ENCODE measurements at regions not wholly inside any gene's neighbourhood (a gene's known extent, or its start where the extent isn't known, plus 50 kb on each side); places are given as distances from the start of the nearest gene placed in this dataset.

DNA sequence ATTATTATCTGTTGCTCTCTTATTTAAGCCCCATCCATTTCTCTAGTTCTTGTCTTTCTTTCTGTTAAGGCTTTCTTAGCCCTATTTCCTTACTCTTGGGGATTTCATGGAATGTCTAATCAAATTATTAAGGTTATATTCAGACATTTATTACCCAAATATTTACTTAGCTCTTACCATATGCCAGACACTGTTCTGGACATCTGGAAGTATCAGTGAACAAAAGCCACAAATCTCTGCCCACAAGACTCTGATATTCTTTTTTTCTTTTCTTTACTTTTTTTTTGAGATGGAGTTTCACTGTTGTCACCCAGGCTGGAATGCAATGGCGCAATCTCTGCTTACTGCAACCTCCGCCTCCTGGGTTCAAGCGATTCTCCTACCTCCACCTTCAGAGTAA, 74.3 kb upstream of the NBL1 start:
- intact Hi-C loops (cut with micrococcal nuclease; ENCODE audit: unreplicated experiment), result no loop called here
- no TSS peak for BruUV-seq (replicated peaks)
- Mint-ChIP-seq H3K9me3 (ENCODE audit: unreplicated experiment) (no peaks in the 10 kb centered on the region), H3K4me3 (ENCODE audit: unreplicated experiment) (no peak overlapping the region), H3K4me1 (ENCODE audit: low read depth, unreplicated experiment) (peaks cover 7% of the 10 kb centered on the region), H3K27ac (ENCODE audit: unreplicated experiment) (no peak overlapping the region), H3K27me3 (ENCODE audit: insufficient read depth, unreplicated experiment) (no peaks in the 10 kb centered on the region), H3K36me3 (ENCODE audit: insufficient read depth, unreplicated experiment) (no peaks in the 10 kb centered on the region)
- TF ChIP-seq, protein P1, sequence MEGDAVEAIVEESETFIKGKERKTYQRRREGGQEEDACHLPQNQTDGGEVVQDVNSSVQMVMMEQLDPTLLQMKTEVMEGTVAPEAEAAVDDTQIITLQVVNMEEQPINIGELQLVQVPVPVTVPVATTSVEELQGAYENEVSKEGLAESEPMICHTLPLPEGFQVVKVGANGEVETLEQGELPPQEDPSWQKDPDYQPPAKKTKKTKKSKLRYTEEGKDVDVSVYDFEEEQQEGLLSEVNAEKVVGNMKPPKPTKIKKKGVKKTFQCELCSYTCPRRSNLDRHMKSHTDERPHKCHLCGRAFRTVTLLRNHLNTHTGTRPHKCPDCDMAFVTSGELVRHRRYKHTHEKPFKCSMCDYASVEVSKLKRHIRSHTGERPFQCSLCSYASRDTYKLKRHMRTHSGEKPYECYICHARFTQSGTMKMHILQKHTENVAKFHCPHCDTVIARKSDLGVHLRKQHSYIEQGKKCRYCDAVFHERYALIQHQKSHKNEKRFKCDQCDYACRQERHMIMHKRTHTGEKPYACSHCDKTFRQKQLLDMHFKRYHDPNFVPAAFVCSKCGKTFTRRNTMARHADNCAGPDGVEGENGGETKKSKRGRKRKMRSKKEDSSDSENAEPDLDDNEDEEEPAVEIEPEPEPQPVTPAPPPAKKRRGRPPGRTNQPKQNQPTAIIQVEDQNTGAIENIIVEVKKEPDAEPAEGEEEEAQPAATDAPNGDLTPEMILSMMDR (IDR thresholded peaks at IDR 0.05; ENCODE audit: insufficient read depth in 1 of 2, low read depth in 1 of 2, low read length in 1 of 2, severe bottlenecking in 1 of 2, unreplicated experiment in 1 of 2), result no peak
- no peak overlapping the region for H3K4me3 ChIP-seq (ENCODE audit: low read depth, low read length)
- H3K4me1 ChIP-seq, result no peaks in the 10 kb centered on the region
- H3K9me3 ChIP-seq, result no peaks in the 10 kb centered on the region
- ChIA-PET POLR2A (no interaction called here), CTCF (no interaction called here)
- no peaks in the 10 kb centered on the region for H3K27me3 ChIP-seq (replicated peaks; ENCODE audit: control insufficient read depth, insufficient read depth, low read length)
- H3K36me3 ChIP-seq (ENCODE audit: control insufficient read depth, insufficient read depth, low read length), result no peaks in the 10 kb centered on the region
- no peak for DNase-seq

- H3K9me3 Mint-ChIP-seq (ENCODE audit: unreplicated experiment), result no peaks in the 10 kb centered on the region
- no peak overlapping the region for H3K27ac Mint-ChIP-seq (ENCODE audit: unreplicated experiment)
- POLR2A ChIA-PET, result no interaction called here
- no peaks in the 10 kb centered on the region for H3K4me1 Mint-ChIP-seq (ENCODE audit: low read depth, unreplicated experiment)
- BruUV-seq (replicated peaks), result no TSS peak
- CTCF ChIA-PET, result no interaction called here
- intact Hi-C loops (cut with micrococcal nuclease; ENCODE audit: unreplicated experiment), result no loop called here
- TF ChIP-seq, protein P1 (IDR thresholded peaks at IDR 0.05; ENCODE audit: insufficient read depth in 1 of 2, low read depth in 1 of 2, low read length in 1 of 2, severe bottlenecking in 1 of 2, unreplicated experiment in 1 of 2), result no peak
- Histone ChIP-seq H3K9me3 (no peaks in the 10 kb centered on the region), H3K27me3 (replicated peaks; ENCODE audit: control insufficient read depth, insufficient read depth, low read length) (no peaks in the 10 kb centered on the region), H3K4me3 (ENCODE audit: low read depth, low read length) (no peak overlapping the region), H3K36me3 (ENCODE audit: control insufficient read depth, insufficient read depth, low read length) (no peaks in the 10 kb centered on the region), H3K4me1 (no peaks in the 10 kb centered on the region)
- no peak for DNase-seq
- H3K27me3 Mint-ChIP-seq (ENCODE audit: insufficient read depth, unreplicated experiment), result no peaks in the 10 kb centered on the region
- no peaks in the 10 kb centered on the region for H3K36me3 Mint-ChIP-seq (ENCODE audit: insufficient read depth, unreplicated experiment)
- no peak overlapping the region for H3K4me3 Mint-ChIP-seq (ENCODE audit: unreplicated experiment)
Observed at GRCh38 chr1:19567041-19567440, 77.1 kb upstream of the NBL1 start.

DNA sequence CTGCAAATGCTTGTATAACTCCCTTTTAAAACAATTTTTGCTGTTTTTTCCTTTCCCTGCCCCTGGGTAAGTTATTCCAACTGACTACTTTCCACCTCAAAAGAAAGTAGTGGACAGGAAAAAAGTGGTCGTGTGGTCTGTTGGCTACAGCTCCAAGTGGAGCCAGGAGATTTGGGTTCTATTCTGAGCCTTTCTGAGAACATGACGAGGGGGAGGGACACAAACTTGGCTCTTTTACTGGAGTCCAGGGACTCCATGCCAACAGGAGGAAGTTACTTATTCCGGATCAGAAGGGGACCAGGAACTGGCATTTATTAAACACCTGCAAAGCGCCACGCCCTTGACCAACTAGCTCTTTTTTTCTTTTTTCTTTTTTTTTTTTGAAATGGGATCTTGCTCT, 79.0 kb upstream of the CAPZB start:
- CTCF ChIA-PET, result no interaction called here
- Histone ChIP-seq H3K4me1 (no peaks in the 10 kb centered on the region), H3K27me3 (replicated peaks; ENCODE audit: control insufficient read depth, insufficient read depth, low read length) (no peaks in the 10 kb centered on the region), H3K9me3 (no peaks in the 10 kb centered on the region), H3K4me3 (ENCODE audit: low read depth, low read length) (no peak overlapping the region), H3K36me3 (ENCODE audit: control insufficient read depth, insufficient read depth, low read length) (no peaks in the 10 kb centered on the region)
- no TSS peak for BruUV-seq (replicated peaks)
- TF ChIP-seq, protein P1 (IDR thresholded peaks at IDR 0.05; ENCODE audit: insufficient read depth in 1 of 2, low read depth in 1 of 2, low read length in 1 of 2, severe bottlenecking in 1 of 2, unreplicated experiment in 1 of 2), result no peak
- no peak overlapping the region for H3K27ac Mint-ChIP-seq (ENCODE audit: unreplicated experiment)
- no peaks in the 10 kb centered on the region for H3K4me1 Mint-ChIP-seq (ENCODE audit: low read depth, unreplicated experiment)
- DNase-seq, result no peak
- POLR2A ChIA-PET, result no interaction called here
- intact Hi-C loops (cut with micrococcal nuclease; ENCODE audit: unreplicated experiment), result no loop called here
- no peak overlapping the region for H3K4me3 Mint-ChIP-seq (ENCODE audit: unreplicated experiment)
- H3K36me3 Mint-ChIP-seq (ENCODE audit: insufficient read depth, unreplicated experiment), result no peaks in the 10 kb centered on the region
- H3K9me3 Mint-ChIP-seq (ENCODE audit: unreplicated experiment), result no peaks in the 10 kb centered on the region
- H3K27me3 Mint-ChIP-seq (ENCODE audit: insufficient read depth, unreplicated experiment), result no peaks in the 10 kb centered on the region

All from Caco-2 (cell line).